ENCODE measurements at regions not wholly inside any gene's neighbourhood (a gene's known extent, or its start where the extent isn't known, plus 50 kb on each side); places are given as distances from the start of the nearest gene placed in this dataset.
A peak's percentile ranks its signal among the peaks of the same experiment; 100 is the strongest.

GRCh38 chrX:134158821-134159512, 78.0 kb upstream of the CCDC160 start:
- Mint-ChIP-seq H3K27me3 (ENCODE audit: low read depth) (no peaks in the 10 kb centered on the region), H3K4me3 (ENCODE audit: low read depth) (no peak overlapping the region), H3K36me3 (ENCODE audit: low read depth) (no peaks in the 10 kb centered on the region), H3K27ac (peak overlapping the region; percentile 69), H3K4me1 (ENCODE audit: low read depth) (peaks cover 32% of the 10 kb centered on the region), H3K9me3 (no peaks in the 10 kb centered on the region)
- intact Hi-C loops (cut with micrococcal nuclease) = loop anchor here (1.0 to 5.0 kb wide), 4 partner anchors 14 to 1382 kb away; no protein-coding TSS in a partner anchor
- no peak for DNase-seq (ENCODE audit: low spot score)

DNA sequence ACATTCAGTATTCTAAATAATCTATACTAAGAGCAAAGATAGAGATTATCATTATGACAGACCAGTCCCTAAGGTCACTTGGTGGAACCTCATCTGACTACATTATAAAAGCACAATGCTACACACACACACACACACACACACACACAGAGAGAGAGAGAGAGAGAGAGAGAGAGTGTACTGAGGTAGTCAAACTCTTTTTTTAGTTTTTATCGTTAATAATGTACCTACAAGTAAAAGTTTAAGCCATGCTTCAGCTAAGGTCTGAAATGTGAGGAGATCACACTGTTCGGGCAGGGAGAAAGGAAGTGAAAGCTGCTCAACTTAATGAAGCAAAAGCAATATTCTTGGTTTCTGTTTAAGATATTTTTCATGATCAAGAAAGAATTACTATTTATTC, 75.8 kb upstream of the CCDC160 start:
- Mint-ChIP-seq H3K4me1 (ENCODE audit: low read depth) (peaks cover 31% of the 10 kb centered on the region), H3K4me3 (ENCODE audit: low read depth) (peak overlapping the region; percentile 15), H3K9me3 (no peaks in the 10 kb centered on the region), H3K36me3 (ENCODE audit: low read depth) (peaks cover 3% of the 10 kb centered on the region), H3K27ac (peak overlapping the region; percentile 44), H3K27me3 (ENCODE audit: low read depth) (no peaks in the 10 kb centered on the region)
- intact Hi-C loops (cut with micrococcal nuclease) = no loop called here
- no peak for DNase-seq (ENCODE audit: low spot score)

DNA sequence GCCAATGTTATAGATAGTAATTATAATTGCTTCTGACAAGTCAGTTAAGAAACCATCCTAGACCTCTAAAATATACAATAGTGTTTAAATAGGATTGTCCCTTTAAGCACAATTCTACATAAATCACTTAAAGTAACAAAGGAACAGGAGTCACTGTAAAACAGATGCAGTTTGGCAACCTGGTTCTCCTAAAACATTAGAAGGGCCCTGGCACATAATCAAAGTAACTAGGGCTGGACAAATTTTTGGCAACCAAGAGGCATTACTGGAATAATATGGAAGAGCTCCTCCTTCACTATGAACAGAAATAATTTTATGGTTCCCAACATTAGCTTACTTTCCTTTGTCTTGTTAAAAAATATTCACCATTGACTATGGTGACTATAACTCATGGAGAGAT, 75.0 kb upstream of the CCDC160 start:
- Mint-ChIP-seq H3K27me3 (ENCODE audit: low read depth) (no peaks in the 10 kb centered on the region), H3K36me3 (ENCODE audit: low read depth) (peaks cover 5% of the 10 kb centered on the region), H3K27ac (no peak overlapping the region), H3K4me3 (ENCODE audit: low read depth) (no peak overlapping the region), H3K9me3 (no peaks in the 10 kb centered on the region), H3K4me1 (ENCODE audit: low read depth) (peaks cover 29% of the 10 kb centered on the region)
- intact Hi-C loops (cut with micrococcal nuclease) = no loop called here
- no peak for DNase-seq (ENCODE audit: low spot score)

GRCh38 chrX:134163836-134164235, 73.1 kb upstream of the CCDC160 start:
- Mint-ChIP-seq H3K36me3 (ENCODE audit: low read depth) (peaks cover 14% of the 10 kb centered on the region), H3K4me1 (ENCODE audit: low read depth) (peaks cover 29% of the 10 kb centered on the region), H3K4me3 (ENCODE audit: low read depth) (no peak overlapping the region), H3K27ac (no peak overlapping the region), H3K27me3 (ENCODE audit: low read depth) (no peaks in the 10 kb centered on the region), H3K9me3 (no peaks in the 10 kb centered on the region)
- no peak for DNase-seq (ENCODE audit: low spot score)
- intact Hi-C loops (cut with micrococcal nuclease) = no loop called here

DNA sequence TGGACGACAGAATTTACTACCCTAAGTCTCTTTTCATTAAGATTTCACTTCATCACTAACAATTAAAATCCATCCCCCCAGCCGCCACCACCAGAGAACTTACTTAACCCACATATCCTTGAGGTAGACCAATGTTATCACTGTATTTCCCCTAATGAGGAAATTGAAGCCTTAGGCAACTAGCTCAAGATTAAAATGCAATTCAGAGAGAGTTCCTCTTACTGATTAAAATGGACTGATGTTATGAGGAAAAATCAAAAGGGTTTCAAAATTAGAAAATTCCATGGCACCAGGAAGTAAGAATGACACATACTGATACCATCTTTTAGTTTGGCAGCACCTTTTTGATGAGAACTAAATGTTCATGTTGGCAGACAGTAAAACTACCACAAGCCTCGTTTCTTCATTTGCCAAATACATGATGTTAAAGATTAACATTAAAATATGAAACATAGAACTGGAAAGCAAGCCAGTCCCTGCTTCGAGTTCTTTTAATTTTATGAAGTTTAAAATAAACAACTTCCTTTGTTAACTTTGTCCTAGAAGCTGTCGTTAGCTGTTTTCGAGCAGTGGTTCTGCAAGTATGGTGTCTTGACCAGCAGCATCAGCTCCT, 69.3 kb upstream of the CCDC160 start:
- Mint-ChIP-seq H3K36me3 (ENCODE audit: low read depth) (peaks cover 42% of the 10 kb centered on the region), H3K4me1 (ENCODE audit: low read depth) (peaks cover 18% of the 10 kb centered on the region), H3K9me3 (no peaks in the 10 kb centered on the region), H3K27ac (peak overlapping the region; percentile 54), H3K27me3 (ENCODE audit: low read depth) (no peaks in the 10 kb centered on the region), H3K4me3 (ENCODE audit: low read depth) (no peak overlapping the region)
- DNase-seq (ENCODE audit: low spot score) = no peak
- intact Hi-C loops (cut with micrococcal nuclease) = no loop called here

- intact Hi-C loops (cut with micrococcal nuclease) = loop anchor here (1.0 to 10.0 kb wide), 3 partner anchors 13 to 1687 kb away; partner anchors contain the start of gene MBNL3
- Mint-ChIP-seq H3K9me3 (no peaks in the 10 kb centered on the region), H3K36me3 (ENCODE audit: low read depth) (peaks cover 40% of the 10 kb centered on the region), H3K27ac (peak overlapping the region; percentile 97), H3K4me1 (ENCODE audit: low read depth) (peaks cover 31% of the 10 kb centered on the region), H3K4me3 (ENCODE audit: low read depth) (peak overlapping the region; percentile 96), H3K27me3 (ENCODE audit: low read depth) (peaks cover 2% of the 10 kb centered on the region)
- DNase-seq (ENCODE audit: low spot score) = peak; percentile 42
Observed at GRCh38 chrX:134171661-134172587, 65.1 kb upstream of the CCDC160 start.

DNA sequence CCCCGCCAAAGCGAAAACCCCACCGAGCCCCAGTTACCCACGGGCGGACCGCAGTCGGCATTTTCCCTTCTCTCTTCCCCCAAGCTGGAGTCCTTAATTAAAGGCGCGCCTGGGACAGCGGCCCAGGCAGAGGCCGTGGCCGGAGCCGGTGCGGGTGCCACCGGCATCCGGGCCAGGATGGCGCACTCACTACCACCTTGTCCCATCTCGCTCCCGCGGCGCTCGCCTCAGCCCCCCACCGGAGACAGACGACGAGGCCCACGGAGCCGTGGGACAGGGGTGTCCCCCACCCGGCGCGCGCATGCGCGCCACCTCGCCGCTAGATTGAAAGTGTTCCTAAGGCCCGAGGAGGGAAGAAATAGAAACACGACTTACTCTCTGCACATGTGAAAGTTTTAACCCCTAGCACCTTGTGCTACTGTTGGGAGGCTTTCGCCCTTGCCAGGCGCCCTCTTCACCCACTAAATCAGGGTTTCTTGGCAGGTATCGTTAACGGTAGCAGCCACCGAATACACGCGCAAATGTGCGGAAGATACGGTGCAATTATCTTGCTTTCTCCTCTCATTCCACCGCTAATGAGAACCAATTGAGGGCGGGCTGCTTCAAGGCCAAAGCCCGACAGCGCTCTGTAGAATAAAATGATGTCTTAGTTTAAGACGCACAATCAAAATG, 64.3 kb upstream of the CCDC160 start:
- H3K9me3 Mint-ChIP-seq = no peaks in the 10 kb centered on the region
- H3K27me3 Mint-ChIP-seq (ENCODE audit: low read depth) = peaks cover 2% of the 10 kb centered on the region
- H3K36me3 Mint-ChIP-seq (ENCODE audit: low read depth) = peaks cover 36% of the 10 kb centered on the region
- DNase-seq (ENCODE audit: low spot score) = peak; percentile 31
- peak overlapping the region; percentile 96 for H3K4me3 Mint-ChIP-seq (ENCODE audit: low read depth)
- H3K27ac Mint-ChIP-seq = peak overlapping the region; percentile 97
- intact Hi-C loops (cut with micrococcal nuclease) = loop anchor here (1.0 to 10.0 kb wide), 3 partner anchors 14 to 1688 kb away; partner anchors contain the start of gene MBNL3
- H3K4me1 Mint-ChIP-seq (ENCODE audit: low read depth) = peaks cover 29% of the 10 kb centered on the region

DNA sequence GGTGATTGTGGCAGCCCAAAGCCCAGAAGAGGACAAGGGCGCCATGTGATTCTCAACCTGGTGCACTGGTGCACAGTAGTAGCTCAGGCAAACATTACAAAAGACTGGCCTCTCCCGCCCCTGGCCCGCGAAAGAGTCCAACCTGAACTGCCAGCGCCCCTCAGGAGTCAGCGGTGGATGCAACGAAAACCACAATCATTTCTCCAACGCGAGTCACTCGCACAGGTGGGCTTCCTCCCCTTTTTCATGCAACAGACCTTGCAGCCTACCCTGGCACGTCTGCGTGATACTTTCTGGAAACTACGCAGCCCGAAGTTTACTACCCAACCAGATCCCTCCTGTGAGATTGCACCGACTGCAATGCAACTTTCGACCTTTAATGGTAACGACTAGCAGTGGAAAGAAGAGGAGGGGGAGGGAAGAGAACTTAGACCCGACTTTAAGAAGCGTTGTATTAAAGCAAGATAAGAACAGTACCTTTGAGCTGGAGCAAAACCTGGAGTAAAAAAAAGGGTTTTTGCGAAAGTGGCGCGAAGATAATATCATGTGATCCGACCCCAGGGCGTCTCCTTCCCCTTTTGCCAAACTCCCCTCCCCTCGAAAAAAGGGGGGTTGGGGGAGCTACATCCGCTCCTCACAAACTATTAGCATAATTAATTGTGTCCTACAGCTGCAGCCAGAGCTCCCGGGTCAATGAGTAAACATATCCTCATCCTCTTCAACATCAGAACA, 63.3 kb upstream of the CCDC160 start:
- intact Hi-C loops (cut with micrococcal nuclease) = loop anchor here (2.0 to 10.0 kb wide), 2 partner anchors 15 to 1689 kb away; partner anchors contain the start of gene MBNL3
- H3K27me3 Mint-ChIP-seq (ENCODE audit: low read depth) = peaks cover 2% of the 10 kb centered on the region
- peak overlapping the region; percentile 96 for H3K4me3 Mint-ChIP-seq (ENCODE audit: low read depth)
- peak overlapping the region; percentile 97 for H3K27ac Mint-ChIP-seq
- peaks cover 29% of the 10 kb centered on the region for H3K4me1 Mint-ChIP-seq (ENCODE audit: low read depth)
- H3K9me3 Mint-ChIP-seq = no peaks in the 10 kb centered on the region
- peak; percentile 9 for DNase-seq (ENCODE audit: low spot score)
- peaks cover 33% of the 10 kb centered on the region for H3K36me3 Mint-ChIP-seq (ENCODE audit: low read depth)

DNA sequence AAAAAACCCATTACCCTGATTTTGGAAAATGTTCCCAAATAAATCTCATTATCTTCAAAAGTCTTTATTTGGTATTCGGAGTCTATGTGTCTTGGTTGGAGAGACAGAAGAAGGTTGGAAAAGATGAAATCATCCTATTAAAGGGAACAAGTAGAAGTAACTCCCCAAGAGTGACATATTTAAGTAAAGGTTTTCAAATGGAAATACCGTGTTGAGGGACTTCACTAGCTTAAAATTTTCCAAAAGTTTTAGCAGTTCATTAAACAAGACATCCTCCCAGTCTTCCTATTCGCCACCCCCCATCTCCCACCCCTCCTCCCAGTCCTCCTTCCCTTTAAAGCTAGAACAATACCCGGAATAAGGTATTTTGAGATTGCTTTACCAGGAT, 62.7 kb upstream of the CCDC160 start:
- Mint-ChIP-seq H3K4me1 (ENCODE audit: low read depth) (peaks cover 29% of the 10 kb centered on the region), H3K4me3 (ENCODE audit: low read depth) (peak overlapping the region; percentile 96), H3K9me3 (no peaks in the 10 kb centered on the region), H3K36me3 (ENCODE audit: low read depth) (peaks cover 29% of the 10 kb centered on the region), H3K27me3 (ENCODE audit: low read depth) (peaks cover 2% of the 10 kb centered on the region), H3K27ac (peak overlapping the region; percentile 97)
- intact Hi-C loops (cut with micrococcal nuclease) = loop anchor here (10.0 kb wide), 1 partner anchor 1689 kb away; the partner anchor contains the start of gene MBNL3
- no peak for DNase-seq (ENCODE audit: low spot score)

DNA sequence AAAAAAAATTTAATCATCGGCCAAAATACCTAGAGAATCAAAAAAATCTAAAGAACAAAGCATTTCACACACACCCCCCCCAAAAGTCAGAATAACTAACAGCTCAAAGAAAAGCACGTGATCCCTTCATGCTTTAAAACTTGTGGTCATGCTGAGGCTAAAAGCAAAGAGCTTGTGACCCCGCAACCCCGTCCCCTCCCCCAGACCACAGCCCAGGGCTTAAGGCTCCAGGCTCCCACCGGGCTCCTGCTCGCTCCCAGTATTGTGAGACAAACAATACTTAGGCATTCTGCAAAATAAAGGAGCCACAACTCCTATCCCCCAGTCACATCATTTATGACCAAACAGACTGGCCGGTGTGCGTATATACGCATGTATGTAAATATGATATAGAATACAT, 62.1 kb upstream of the CCDC160 start:
- Mint-ChIP-seq H3K27ac (peak overlapping the region; percentile 46), H3K27me3 (ENCODE audit: low read depth) (peaks cover 2% of the 10 kb centered on the region), H3K4me1 (ENCODE audit: low read depth) (peaks cover 26% of the 10 kb centered on the region), H3K36me3 (ENCODE audit: low read depth) (peaks cover 23% of the 10 kb centered on the region), H3K9me3 (no peaks in the 10 kb centered on the region), H3K4me3 (ENCODE audit: low read depth) (no peak overlapping the region)
- intact Hi-C loops (cut with micrococcal nuclease) = loop anchor here (10.0 kb wide), 1 partner anchor 1690 kb away; the partner anchor contains the start of gene MBNL3
- DNase-seq (ENCODE audit: low spot score) = no peak

- DNase-seq (ENCODE audit: low spot score) = no peak
- Mint-ChIP-seq H3K27ac (no peak overlapping the region), H3K4me3 (ENCODE audit: low read depth) (no peak overlapping the region), H3K27me3 (ENCODE audit: low read depth) (peaks cover 4% of the 10 kb centered on the region), H3K4me1 (ENCODE audit: low read depth) (peaks cover 32% of the 10 kb centered on the region), H3K9me3 (no peaks in the 10 kb centered on the region), H3K36me3 (ENCODE audit: low read depth) (peaks cover 3% of the 10 kb centered on the region)
- intact Hi-C loops (cut with micrococcal nuclease) = loop anchor here (10.0 kb wide), 1 partner anchor 1693 kb away; the partner anchor contains the start of gene MBNL3
Observed at GRCh38 chrX:134177527-134177926, 59.5 kb upstream of the CCDC160 start.
